ENCODE measurements at regions not wholly inside any gene's neighbourhood (a gene's known extent, or its start where the extent isn't known, plus 50 kb on each side); places are given as distances from the start of the nearest gene placed in this dataset.
"Not testable (repeated sequence)": the region's sequence is repeated elsewhere in the genome, so short reads cannot be mapped to it uniquely, and the experiment has no call there.

DNA sequence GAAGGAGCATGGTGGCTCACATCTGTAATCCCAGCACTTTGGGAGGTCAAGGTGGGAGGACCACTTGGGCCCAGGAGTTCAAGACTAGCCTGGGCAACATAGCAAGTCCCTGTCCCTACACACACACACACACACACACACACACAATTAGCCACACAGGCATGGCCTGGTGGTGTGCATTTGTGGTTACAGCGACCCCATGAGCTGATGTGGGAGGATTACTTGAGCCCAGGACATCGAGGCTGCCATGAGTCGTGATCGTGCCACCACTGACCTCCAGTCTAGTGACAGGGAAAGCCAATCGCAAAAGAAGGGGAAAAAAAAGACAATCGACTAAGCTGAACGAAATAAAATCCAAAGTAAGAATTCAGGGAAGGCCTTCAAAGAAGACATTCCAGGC is 67.9 kb downstream of the TBX3 start:
- no peak for DNase-seq

DNA sequence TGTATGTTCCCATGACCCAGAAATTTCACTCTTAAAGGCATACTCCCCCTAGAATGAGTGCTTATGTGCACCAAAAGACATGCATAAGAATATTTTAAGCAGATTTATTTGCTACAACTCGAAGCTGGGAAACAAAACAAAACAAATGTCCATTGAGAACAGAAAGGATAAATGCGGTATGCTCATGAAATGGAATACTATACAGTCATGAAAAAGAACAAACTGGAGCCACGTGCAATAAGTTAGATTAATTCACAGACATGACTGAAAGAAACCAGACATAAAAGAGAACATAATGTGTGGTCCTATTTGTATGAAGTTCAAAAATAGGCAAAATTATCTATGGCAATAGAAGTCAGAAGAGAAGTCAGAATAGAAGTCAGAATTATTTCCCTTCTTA is 69.9 kb downstream of the TBX3 start:
- DNase-seq: no peak

DNA sequence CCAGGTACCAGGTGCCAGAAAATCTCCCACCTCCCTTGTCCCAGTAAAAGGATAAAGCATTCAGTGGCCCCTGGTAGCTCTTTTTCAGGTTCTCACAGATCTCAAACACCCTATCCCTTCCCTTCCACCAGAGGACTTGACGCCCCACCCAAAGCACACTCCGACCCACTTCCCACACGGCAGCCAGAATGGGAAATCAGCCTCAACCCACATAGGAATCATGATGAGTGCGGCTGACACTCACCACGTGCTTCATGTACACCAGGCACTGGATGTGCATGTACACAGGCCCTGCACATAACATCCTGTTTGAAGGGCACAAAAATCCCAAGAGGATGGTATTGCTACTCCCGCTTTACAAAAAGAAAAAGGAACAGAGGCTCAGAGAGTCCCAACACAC is 71.9 kb downstream of the TBX3 start:
- DNase-seq: no peak

DNA sequence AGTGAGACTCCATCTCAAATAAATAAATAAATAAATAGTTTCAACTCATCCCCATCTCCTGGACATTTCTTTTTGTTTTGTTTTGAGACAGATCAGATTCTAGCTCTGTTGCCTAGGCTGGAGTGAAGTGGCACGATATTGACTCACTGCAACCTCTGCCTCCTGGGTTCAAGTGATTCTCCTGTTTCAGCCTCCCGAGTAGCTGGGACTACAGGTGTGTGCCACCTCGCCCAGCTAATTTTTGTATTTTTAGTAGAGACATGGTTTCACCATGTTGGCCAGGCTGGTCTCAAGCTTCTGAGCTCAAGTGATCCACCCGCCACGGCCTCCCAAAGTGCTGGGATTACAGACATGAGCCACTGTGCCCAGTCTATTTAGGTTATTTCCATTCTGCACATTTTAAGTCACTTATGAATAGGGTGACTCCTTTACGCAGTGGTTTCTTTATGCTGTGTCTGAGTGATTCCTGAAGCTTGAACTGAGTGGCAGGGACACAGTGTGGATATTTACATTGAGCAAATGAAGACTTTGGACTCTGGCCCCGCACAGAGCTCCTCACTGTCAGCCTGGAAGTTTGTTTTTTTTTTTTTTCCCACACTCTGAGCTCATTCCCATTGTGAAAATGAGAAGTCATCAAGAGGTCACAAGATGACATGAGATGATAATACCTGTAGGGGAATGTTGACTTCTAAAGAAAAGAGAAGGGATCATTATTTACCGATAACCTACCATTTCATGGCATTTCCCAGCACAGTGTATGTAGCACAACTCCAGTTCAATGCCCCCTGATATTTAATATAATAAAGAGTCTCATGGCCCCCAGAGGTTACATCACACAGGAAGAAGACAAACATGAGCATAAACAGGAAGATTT is 72.6 kb downstream of the TBX3 start:
- DNase-seq: no peak

DNA sequence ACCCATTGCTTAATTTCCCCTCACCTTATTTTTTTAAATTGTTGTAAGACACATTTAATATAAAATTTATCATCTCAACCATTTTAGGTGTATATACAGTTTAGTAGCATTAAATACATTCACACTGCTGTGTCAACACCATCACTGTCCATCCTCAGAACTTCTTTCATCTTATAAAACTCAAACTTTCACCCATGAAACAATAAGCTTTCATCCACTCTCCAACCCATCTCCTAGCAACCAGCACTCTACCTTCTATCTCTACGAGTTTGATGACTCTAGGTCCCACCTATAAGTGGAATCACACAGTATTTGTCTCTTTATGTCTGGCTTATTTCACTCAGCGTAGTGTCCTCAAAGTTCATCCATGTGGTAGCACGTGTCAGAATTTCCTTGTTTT is 75.5 kb downstream of the TBX3 start:
- no peak for DNase-seq

DNA sequence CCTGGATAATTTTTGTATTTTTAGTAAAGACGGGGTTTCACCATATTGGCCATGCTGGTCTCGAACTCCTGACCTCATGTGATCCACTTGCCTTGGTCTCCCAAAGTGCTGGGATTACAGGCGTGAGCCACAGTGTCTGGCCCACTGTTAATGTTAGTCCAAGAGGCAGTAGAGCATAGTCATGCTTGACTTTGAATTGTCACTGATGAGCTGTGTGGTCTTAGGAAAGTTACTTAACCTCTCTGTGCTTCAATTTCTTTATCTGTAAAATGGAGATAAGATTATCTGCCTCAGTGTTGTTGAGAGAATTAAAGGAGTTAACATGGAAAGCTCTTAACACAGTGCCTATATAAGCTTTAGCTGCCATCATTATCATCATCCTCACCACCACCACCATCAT is 78.1 kb downstream of the TBX3 start:
- no peak for DNase-seq

DNA sequence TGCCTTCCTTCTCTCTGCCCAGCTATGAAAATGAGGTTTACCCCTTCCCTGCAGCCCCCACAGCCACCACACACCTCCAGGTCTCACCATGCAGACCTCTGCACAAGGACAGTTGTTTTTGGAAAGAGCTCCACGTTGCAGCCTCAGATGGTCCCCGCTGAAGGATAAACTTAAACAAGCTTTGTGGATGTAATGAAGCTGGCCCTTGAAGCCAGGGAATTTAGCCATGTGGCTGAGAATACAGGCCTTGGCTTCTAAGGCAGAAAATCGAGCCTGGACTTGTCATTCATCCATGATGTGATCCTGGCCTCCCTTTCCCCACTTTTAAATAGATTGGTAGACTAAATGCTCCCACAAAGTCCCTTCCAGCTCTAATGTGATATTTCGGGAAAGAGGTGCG is 79.4 kb downstream of the TBX3 start:
- DNase-seq: no peak

DNA sequence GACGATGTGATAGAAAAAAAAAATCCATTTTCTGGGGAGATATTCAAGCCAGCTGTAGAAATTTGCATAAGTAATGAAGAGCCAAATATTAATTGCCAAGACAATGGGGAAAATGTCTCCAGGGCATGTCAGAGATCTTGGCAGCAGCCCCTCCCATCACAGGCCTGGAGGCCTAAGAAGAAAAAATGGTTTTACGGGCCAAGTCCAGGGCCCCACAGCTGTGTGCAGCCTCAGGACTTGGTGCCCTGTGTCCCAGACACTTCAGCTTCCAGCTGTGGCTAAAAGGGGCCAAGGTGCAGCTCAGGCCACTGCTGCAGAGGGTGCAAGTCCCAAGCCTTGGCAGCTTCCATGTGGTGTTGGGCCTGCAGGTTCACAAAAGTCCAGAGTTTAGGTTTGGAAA is 83.4 kb downstream of the TBX3 start:
- not testable (repeated sequence) for DNase-seq

DNA sequence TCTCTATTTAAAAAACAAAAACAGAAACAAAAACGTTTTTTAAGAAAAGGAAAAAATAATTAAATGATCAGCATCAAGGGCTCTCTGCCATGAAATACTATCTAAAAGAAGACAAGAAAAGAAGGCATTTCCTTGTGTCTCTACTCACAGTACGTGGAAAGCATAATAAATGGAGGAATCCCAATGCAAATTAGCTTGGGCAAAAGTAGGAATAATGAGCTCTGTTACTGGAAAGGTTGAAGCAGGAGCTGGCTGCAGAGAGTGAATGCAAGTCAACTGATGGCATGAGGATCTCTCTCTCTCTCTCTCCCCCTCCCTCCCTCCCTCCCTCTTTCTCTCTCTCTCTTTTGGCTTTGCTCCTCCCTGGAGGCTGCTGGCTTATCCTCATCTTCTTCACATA is 85.9 kb downstream of the TBX3 start:
- no peak for DNase-seq

DNA sequence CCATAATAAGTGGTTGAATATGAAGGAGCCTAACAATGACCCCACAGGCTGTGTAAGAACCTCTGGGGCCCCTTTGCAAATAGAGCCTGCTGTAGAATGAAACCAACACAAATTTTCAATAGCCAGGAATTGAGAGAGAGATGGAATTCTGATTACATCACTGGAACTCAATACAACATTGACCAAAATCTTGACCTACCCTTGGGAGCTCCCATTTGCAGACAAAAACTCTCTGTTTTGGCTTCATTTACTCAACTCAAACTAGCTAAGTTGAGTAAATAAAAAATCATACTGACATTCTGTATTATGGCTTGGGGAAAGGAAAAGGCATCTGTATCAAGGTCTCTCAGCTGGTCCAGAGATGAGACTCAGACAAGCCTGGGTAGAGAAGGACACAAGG is 91.0 kb downstream of the TBX3 start:
- no peak for DNase-seq

DNA sequence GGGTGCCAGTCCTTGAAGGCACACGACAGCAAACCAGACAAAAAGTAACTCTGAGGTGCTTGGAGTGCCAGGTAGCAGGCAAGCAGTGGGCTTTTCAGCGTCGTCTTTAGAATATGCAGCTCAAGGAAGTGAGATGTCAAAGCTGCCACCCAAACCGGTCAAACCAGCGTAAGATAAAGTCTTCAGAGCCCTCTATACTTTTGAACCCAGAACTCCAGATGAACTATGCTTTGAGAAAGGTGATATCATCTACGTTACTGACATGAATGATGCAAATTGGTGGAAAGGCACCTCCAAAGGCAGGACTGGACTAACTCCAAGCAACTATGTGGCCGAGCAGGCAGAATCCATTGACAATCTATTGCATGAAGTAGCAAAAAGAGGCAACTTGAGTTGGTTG is 95.9 kb downstream of the TBX3 start:
- DNase-seq: no peak

DNA sequence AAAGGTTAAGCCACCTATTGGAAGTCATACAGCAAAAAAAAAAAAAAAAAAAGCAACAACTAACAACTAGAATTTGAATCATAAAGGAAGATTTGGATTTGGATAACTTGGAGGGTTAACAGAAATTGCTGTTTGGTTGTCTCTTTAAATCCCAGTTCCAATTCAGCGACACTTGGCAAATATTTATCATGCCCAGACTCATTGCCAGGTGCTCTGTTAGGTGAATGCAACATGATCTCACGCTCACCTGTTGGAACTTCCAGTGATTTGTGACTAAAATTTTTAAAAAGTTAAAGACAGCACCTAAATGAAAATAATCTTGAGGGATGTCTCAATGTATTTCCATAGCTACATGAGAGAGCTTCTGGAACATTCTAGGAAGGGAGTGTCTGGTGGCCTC is 103.7 kb downstream of the TBX3 start:
- DNase-seq: peak; percentile 8

DNA sequence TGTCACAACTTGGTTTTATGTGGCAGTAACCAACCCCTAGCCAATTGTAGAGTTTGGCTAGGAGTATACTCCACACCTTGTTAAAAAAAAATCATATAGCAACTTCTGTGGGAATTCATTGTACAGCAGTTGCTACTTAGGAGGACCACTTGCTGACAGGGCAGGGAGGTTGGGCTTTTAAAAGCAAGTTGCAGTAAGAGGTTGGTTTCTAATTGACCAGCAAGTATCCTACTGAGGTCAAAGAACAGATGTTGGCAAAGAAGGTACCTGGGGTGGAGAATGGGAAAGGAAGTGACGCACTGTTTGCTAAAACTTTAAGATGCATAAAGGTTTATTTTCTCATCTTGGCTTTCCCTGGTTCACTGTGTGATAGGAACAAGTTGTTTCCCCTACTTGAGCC is 104.6 kb downstream of the TBX3 start:
- no peak for DNase-seq

DNA sequence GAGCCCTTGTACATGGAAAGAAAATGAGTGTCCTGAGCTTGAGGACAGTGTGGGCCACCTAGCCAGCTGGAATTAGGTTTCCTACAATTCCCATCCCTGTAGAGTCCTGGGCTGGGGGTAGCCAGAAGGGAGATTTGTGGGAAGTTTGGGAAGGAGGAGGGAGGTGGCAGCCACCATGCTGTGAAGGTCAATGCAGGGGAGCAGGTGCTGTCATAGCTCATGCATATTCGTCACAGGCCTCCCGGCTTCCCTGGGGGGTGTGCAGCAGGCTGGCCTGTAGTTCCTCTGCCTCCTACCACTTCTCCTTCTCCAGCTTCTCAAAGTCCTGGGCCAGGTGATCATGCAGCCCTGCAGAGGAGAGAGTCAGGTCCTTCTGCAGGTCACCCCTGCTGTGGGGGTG is 121.3 kb downstream of the TBX3 start:
- no peak for DNase-seq

DNA sequence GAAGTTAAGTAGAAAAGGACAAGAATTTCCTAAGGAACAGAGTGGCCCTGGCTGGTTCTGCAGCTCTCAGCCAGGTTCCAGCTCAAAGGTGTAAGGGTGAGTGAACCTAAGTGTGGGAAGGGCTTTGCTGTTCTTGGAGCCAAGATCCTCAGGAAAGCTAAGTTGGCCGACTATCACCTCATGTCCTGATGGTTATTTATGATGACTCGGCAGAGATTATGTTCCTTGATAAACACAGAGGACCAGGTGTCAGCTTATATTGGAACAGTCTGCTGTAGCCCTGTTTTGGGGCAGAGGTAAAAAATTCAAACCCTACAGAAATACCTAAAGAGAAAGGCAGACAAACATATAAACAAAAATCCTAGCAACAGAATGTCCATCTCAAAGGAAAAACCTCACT is 128.5 kb downstream of the TBX3 start:
- no peak for DNase-seq

DNA sequence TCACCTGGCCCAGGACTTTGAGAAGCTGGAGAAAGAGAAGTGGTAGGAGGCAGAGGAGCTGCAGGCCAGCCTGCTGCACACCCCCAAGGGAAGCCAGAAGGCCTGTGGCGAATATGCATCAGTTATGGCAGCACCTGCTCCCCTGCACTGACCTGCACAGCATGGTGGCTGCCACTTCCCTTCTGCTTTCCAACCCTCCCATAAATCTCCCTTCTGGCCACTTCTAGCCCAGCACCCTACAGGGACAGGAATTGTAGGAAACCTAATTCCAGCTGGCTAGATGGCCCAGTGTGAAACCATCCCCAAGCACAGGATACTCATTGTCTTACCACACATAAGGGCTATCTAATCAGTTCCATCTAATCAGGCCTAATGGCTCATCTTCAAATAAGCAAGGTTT is 136.3 kb downstream of the TBX3 start:
- DNase-seq: peak; percentile 15

DNA sequence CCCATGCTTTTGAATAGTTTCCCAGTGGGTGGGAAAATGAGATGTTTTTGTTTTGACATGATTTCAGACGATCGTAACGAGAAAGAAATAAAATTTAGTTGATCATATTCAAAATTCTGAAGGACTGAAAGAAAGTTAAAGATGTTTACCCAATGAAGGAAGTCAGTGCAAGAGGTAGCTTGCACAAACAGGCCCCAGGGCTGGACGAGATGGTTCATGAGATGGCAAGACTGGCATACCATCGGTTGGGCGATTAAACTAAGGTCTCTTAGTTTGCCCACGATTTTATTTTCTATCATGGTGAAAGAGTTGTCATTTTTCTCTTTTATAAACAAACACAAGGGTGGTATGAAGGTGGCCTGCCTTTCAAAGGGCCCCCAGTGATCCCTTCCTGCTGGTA is 124.5 kb upstream of the TBX5 start:
- no peak for DNase-seq

DNA sequence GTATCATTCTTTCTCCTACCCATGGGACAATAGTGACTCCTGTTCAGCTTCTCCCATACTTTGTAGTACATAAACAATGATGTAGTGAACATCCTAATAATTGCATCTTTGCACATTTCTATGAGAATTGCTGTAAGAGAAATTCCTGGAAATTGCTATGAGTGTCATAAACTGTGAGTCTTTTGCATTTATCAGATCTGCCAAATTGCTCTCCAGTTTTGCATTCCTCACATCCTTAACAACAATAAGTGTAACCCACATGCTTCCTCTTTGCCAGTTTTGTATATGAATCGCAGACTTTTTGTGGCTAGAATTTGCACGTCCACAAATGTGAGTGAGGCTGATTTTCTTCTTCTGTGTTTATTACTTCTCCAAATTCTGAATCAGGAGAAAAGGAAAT is 124.0 kb upstream of the TBX5 start:
- DNase-seq: no peak

DNA sequence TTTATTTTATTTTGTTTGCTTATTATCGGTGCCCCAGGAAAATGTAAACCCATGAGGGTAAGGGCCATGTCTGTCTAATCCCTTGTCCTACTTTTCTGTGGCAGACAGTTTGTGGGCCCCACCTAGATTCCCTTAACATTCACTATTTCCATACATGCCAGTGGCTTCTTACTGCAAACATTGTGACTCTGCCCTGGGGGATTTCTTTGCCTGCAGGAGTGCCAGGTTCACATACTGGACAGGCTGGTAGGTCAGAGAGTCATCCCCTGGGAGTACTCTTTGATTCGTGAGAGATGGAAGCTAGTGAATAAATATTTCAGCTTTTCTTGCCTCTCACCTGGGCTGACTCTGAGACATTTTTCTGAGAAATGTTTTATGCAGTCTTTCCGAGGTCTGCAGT is 122.8 kb upstream of the TBX5 start:
- no peak for DNase-seq

DNA sequence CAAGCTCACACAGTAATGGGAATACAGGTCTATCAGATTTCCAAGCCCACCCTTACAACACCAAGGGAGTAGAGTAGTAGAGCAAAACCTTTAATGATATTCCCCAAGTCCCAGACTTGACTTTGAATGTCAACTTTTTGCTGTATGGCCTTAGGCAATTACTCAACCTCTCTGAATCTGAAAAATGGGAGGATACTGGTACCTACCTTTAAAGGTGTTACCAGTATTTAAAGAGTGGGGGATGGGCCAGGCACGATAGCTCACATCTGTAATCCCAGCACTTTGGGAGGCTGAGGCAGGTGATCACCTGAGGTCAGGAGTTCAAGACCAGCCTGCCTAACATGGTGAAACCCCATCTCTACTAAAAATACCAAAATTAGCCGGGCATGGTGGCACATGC is 115.2 kb upstream of the TBX5 start:
- not testable (repeated sequence) for DNase-seq

DNA sequence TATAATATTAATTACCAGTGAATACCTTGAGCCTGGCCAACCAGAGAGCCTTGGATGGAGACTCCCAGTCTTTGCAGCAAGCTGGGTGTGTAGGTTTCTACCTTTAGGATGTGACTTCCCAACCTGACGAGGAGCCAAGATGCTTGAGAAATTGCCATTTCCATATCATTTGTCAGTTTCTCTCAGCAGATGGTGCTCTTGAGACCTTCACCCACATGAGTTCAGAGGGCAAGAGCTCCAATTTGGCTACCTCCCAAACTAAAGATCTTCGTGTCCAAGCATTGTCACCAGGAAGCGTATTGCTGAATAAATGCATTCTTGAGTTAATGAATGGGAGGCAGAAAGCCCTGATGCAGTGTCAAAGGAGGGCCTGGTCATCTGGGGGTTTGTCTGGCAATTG is 106.4 kb upstream of the TBX5 start:
- DNase-seq: no peak

DNA sequence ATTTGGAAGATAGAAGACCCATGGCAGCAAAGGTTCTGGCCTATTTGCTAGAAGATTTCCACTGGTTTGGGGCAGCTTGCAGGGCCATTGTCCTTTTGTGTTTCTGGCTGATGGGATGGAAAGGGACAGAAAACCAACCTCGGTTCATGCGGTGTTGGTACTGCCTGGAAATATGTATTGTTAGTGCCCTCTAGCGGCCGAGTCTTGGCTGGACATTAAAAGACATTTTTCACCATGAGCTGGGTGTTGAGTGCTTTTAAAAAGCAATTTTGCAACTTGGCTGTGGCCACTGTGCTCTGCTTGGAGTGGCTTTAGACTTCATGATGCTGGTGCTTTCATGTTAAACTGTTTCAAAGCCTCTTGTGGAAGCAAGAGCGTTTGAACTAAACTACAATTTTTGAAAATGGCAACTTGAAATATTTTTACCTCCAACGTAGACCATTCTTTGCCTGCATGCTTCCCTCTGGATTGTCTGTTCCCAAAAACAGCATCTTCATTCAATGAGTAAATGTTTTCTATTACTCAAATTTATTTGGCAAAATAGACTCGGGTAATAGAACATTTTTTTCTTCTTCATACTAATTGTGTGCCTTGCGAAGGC is 102.7 kb upstream of the TBX5 start:
- DNase-seq: peak; percentile 86

DNA sequence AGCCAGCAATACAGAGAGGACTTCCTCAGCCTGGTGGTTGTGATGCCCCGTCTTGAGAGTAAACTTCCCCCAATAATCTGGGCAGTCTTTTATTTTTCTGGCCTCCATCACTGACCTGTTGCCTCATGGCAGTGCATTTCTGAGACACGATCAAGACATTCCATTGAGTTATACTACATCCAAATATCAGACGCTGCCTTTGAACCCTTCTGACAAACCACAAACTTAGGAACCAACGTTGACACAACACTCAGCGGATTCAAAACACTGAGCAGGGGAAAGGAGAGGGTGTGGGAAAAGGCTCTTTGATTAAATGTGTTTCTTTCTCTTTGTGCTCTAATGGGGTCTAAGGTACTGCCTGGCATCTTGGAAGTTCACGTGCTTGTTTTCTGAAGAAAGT is 100.7 kb upstream of the TBX5 start:
- DNase-seq: no peak

DNA sequence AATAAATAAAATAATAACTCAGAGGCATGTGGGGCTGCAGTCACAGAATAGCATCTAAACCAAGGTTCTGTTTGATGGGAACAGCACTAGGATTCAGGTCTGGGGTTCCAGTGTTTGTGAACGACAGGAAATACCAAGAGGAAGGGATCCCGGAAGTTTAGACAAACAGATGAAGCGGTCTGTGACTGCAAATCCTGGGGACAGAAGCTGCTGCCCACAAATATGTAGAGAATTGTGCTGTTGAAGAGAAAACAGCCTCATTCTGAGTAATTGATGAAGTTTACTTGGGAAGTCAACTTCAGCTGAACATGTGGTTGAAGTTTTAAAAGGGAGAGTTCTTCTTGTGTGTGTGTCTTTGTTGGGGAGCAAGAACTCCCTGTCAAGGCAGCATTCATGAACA is 98.4 kb upstream of the TBX5 start:
- no peak for DNase-seq

DNA sequence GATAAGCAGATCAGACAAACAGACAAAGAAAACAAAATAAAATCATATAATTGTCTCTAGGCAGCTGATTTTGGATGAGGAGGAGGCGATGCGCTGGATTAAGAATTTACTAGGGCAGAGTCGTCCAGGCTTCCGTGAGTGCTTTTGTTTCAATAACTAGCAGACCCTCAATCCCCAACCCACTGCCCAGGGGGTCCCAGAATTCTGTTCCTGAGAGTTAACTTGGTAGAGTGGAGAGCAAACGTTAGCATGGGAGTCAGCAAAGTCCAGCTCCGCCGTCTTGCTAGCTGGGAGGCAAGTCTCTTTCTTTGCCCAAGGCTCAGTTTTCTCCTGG is 95.5 kb upstream of the TBX5 start:
- no peak for DNase-seq

Measured in NCI-H345 (cell line).